Osteocyte (in vitro differentiated cells): ENCODE measurements at regions not wholly inside any gene's neighbourhood (a gene's known extent, or its start where the extent isn't known, plus 50 kb on each side); places are given as distances from the start of the nearest gene placed in this dataset. TPM values are rescaled to one million over a fixed set of nuclear protein-coding genes. Genes with fewer than 3 reads are reported as not detected.
A peak's percentile ranks its signal among the peaks of the same experiment; 100 is the strongest.

Experiments used
- DNase-seq: peaks from one replicate; pipeline ENCODE4 v3.0.0; 2021; ENCODE audit warnings: mixed read lengths; ENCODE audit not compliant: unreplicated experiment; ENCODE audit errors: extremely low spot score
- H3K27ac Mint-ChIP-seq: one replicate; pipeline ENCODE4 v1.8.0; 2021; ENCODE audit warnings: mild to moderate bottlenecking, mixed read lengths; ENCODE audit not compliant: unreplicated experiment
- H3K27me3 Mint-ChIP-seq: one replicate; pipeline ENCODE4 v1.8.0; 2021; ENCODE audit warnings: mixed read lengths; ENCODE audit not compliant: unreplicated experiment
- H3K36me3 Mint-ChIP-seq: one replicate; pipeline ENCODE4 v1.8.0; 2021; ENCODE audit warnings: mixed read lengths; ENCODE audit not compliant: unreplicated experiment
- H3K4me1 Mint-ChIP-seq: one replicate; pipeline ENCODE4 v1.8.0; 2021; ENCODE audit warnings: mixed read lengths; ENCODE audit not compliant: unreplicated experiment
- H3K4me3 Mint-ChIP-seq: one replicate; pipeline ENCODE4 v1.8.0; 2021; ENCODE audit warnings: mild to moderate bottlenecking, moderate library complexity, mixed read lengths; ENCODE audit not compliant: unreplicated experiment
- H3K9me3 Mint-ChIP-seq: one replicate; pipeline ENCODE4 v1.8.0; 2021; ENCODE audit warnings: mixed read lengths; ENCODE audit not compliant: unreplicated experiment
- CTCF ChIP-seq: fragments of 200-600 bp; sonication (generic); IDR thresholded peaks from 2 replicates; pipeline ENCODE4 v1.5.0; 2021; ENCODE audit warnings: antibody characterized with exemption, mild to moderate bottlenecking, moderate library complexity
- microRNA-seq: library from miRNA; unstranded; fragments of <30 nt; microRNA quantifications from one replicate; pipeline ENCODE4 v1.1.0, GENCODE V29; 2020; ENCODE audit not compliant: unreplicated experiment

- Mint-ChIP-seq H3K36me3 (no peaks in the 10 kb centered on the region), H3K4me1 (peaks cover 17% of the 10 kb centered on the region), H3K4me3 (no peak overlapping the region), H3K9me3 (no peaks in the 10 kb centered on the region), H3K27me3 (no peaks in the 10 kb centered on the region), H3K27ac (no peak overlapping the region)
- no peak for DNase-seq
- no peak for TF ChIP-seq CTCF
Observed at GRCh38 chr11:28400331-28401100, 292.3 kb downstream of the METTL15 start.

- Mint-ChIP-seq H3K36me3 (no peaks in the 10 kb centered on the region), H3K4me3 (no peak overlapping the region), H3K9me3 (peaks cover 3% of the 10 kb centered on the region), H3K27me3 (no peaks in the 10 kb centered on the region), H3K27ac (no peak overlapping the region), H3K4me1 (no peaks in the 10 kb centered on the region)
- no peak for TF ChIP-seq CTCF
- no peak for DNase-seq
Observed at GRCh38 chr11:28393348-28393747, 285.2 kb downstream of the METTL15 start.

- H3K9me3 Mint-ChIP-seq: peaks cover 18% of the 10 kb centered on the region
- no peak for DNase-seq
Observed at GRCh38 chr11:28384418-28384817, 276.2 kb downstream of the METTL15 start.

GRCh38 chr11:28383456-28383855 is 275.3 kb downstream of the METTL15 start:
- H3K4me3 Mint-ChIP-seq: no peak overlapping the region
- no peak for DNase-seq
- H3K4me1 Mint-ChIP-seq: peaks cover 11% of the 10 kb centered on the region
- no peak for TF ChIP-seq CTCF
- no peak overlapping the region for H3K27ac Mint-ChIP-seq
- peaks cover 18% of the 10 kb centered on the region for H3K9me3 Mint-ChIP-seq
- peaks cover 4% of the 10 kb centered on the region for H3K36me3 Mint-ChIP-seq
- H3K27me3 Mint-ChIP-seq: no peaks in the 10 kb centered on the region

More at GRCh38 chr11:28384418-28384817, 276.2 kb downstream of the METTL15 start:
- Mint-ChIP-seq H3K4me1 (peaks cover 11% of the 10 kb centered on the region), H3K27ac (peak overlapping the region; percentile 45), H3K36me3 (peaks cover 4% of the 10 kb centered on the region), H3K27me3 (no peaks in the 10 kb centered on the region), H3K4me3 (no peak overlapping the region)
- no peak for TF ChIP-seq CTCF

Small RNAs in the stretch of these regions (microRNA-seq; reads per million reads assigned to microRNA genes)
- gene MIR8068: not detected
